GM18868 (cell line): ENCODE measurements at regions not wholly inside any gene's neighbourhood (a gene's known extent, or its start where the extent isn't known, plus 50 kb on each side); places are given as distances from the start of the nearest gene placed in this dataset.
A peak's percentile ranks its signal among the peaks of the same experiment; 100 is the strongest.

ENCODE experiments used
- ATAC-seq: cut with Tn5 transposase; IDR thresholded peaks from one replicate; pipeline ENCODE4 v1.9.1; 2021; ENCODE audit warnings: mild to moderate bottlenecking, moderate library complexity; ENCODE audit not compliant: unreplicated experiment

GRCh38 chr10:45183174-45183573 lies 132.2 kb downstream of the OR13A1 start:
- no peak for ATAC-seq

- ATAC-seq, result no peak
These were observed 117.5 kb downstream of the OR13A1 start for GRCh38 chr10:45197816-45198485.

- no peak for ATAC-seq
These were observed 116.8 kb downstream of the OR13A1 start for GRCh38 chr10:45198486-45199204.

- no peak for ATAC-seq
These were observed 116.1 kb downstream of the OR13A1 start for GRCh38 chr10:45199205-45199740.

- no peak for ATAC-seq
These were observed 114.1 kb downstream of the OR13A1 start for GRCh38 chr10:45201271-45201670.

GRCh38 chr10:45202242-45202641 lies 113.2 kb downstream of the OR13A1 start:
- ATAC-seq, result no peak

- ATAC-seq, result no peak
These were observed 110.2 kb downstream of the OR13A1 start for GRCh38 chr10:45204954-45205775.

GRCh38 chr10:45209888-45210287 lies 105.5 kb downstream of the OR13A1 start:
- no peak for ATAC-seq

GRCh38 chr10:45211576-45211975 lies 103.8 kb downstream of the OR13A1 start:
- no peak for ATAC-seq

- no peak for ATAC-seq
These were observed 96.0 kb downstream of the OR13A1 start for GRCh38 chr10:45219416-45219815.

GRCh38 chr10:45220931-45221330 lies 94.5 kb downstream of the OR13A1 start:
- no peak for ATAC-seq

GRCh38 chr10:45224219-45224841 lies 91.1 kb downstream of the OR13A1 start:
- no peak for ATAC-seq

- no peak for ATAC-seq
These were observed 88.4 kb downstream of the OR13A1 start for GRCh38 chr10:45227042-45227441.

- ATAC-seq, result no peak
These were observed 88.0 kb downstream of the OR13A1 start for GRCh38 chr10:45227456-45227855.

- no peak for ATAC-seq
These were observed 85.6 kb downstream of the OR13A1 start for GRCh38 chr10:45229823-45230222.

GRCh38 chr10:45235260-45235769 lies 80.1 kb downstream of the OR13A1 start:
- ATAC-seq, result peak; percentile 69

- no peak for ATAC-seq
These were observed 79.6 kb downstream of the OR13A1 start for GRCh38 chr10:45235798-45236220.

GRCh38 chr10:45238896-45239295 lies 76.5 kb downstream of the OR13A1 start:
- no peak for ATAC-seq

GRCh38 chr10:45239642-45240041 lies 75.8 kb downstream of the OR13A1 start:
- no peak for ATAC-seq

- no peak for ATAC-seq
These were observed 73.4 kb downstream of the OR13A1 start for GRCh38 chr10:45241865-45242520.
